Fibroblast of lung (primary cell): ENCODE measurements at regions not wholly inside any gene's neighbourhood (a gene's known extent, or its start where the extent isn't known, plus 50 kb on each side); places are given as distances from the start of the nearest gene placed in this dataset.

Experiments used
- DNase-seq, 2 donors: peaks; one replicate each; pipeline versions ENCODE4 v3.0.0 to v3.0.0-alpha.2; 2010; ENCODE audit warnings: low read depth in 2 of 2
- H2AFZ ChIP-seq: 2 replicates; pipeline ENCODE4 v1.5.1; 2012; ENCODE audit warnings: low read length, control low read depth, inconsistent platforms
- H3K27ac ChIP-seq: 2 replicates; pipeline ENCODE4 v1.5.1; 2011; ENCODE audit warnings: low read length, control low read depth; ENCODE audit not compliant: insufficient read depth
- H3K27me3 ChIP-seq: 2 replicates; pipeline ENCODE4 v1.5.1; 2011; ENCODE audit warnings: mild to moderate bottlenecking, low read length; ENCODE audit not compliant: control insufficient read depth, insufficient read depth
- H3K36me3 ChIP-seq: 2 replicates; pipeline ENCODE4 v1.5.1; 2011; ENCODE audit warnings: low read length; ENCODE audit not compliant: control insufficient read depth, insufficient read depth
- H3K4me1 ChIP-seq: 2 replicates; pipeline ENCODE4 v1.5.1; 2011; ENCODE audit warnings: low read length; ENCODE audit not compliant: control insufficient read depth, insufficient read depth; ENCODE audit errors: extremely low read depth
- H3K4me2 ChIP-seq: 2 replicates; pipeline ENCODE4 v1.5.1; 2011; ENCODE audit warnings: low read length, control low read depth; ENCODE audit not compliant: insufficient read depth; ENCODE audit errors: extremely low read depth
- H3K4me3 ChIP-seq, 4 experiments: fragments of 200-600 bp in 1 of 4; sonication (generic) in 1 of 4; replicated peaks in 1 of 4; 2 replicates each; pipeline ENCODE4 v1.5.1; 2011 to 2016; ENCODE audit warnings: low read length in 4 of 4, low read depth in 3 of 4, mild to moderate bottlenecking in 3 of 4, control low read depth in 2 of 4, inconsistent platforms in 1 of 4, mixed read lengths in 1 of 4; ENCODE audit not compliant: insufficient read depth in 1 of 4; ENCODE audit errors: control extremely low read depth in 1 of 4
- H3K79me2 ChIP-seq: 2 replicates; pipeline ENCODE4 v1.5.1; 2012; ENCODE audit warnings: mild to moderate bottlenecking, low read length, inconsistent platforms; ENCODE audit not compliant: control insufficient read depth, insufficient read depth
- H3K9ac ChIP-seq: 2 replicates; pipeline ENCODE4 v1.5.1; 2011; ENCODE audit warnings: mild to moderate bottlenecking, low read length, control low read depth; ENCODE audit not compliant: insufficient read depth
- H3K9me3 ChIP-seq: 2 replicates; pipeline ENCODE4 v1.5.1; 2012; ENCODE audit warnings: low read depth, low read length; ENCODE audit not compliant: control insufficient read depth, insufficient read depth
- H4K20me1 ChIP-seq: 2 replicates; pipeline ENCODE4 v1.5.1; 2011; ENCODE audit warnings: low read length; ENCODE audit not compliant: control insufficient read depth, insufficient read depth; ENCODE audit errors: extremely low read depth
- EZH2 ChIP-seq: IDR thresholded peaks from 2 replicates; pipeline ENCODE4 v1.5.1; 2012; ENCODE audit warnings: low read length, control low read depth, mild to moderate bottlenecking; ENCODE audit errors: missing control alignments
- TF ChIP-seq, protein P1 (sequence below), 2 donors: IDR thresholded peaks in 1 of 2; conservative IDR thresholded peaks in 1 of 2; 1 replicate in 1 of 2; 2 replicates in 1 of 2; pipeline ENCODE4 v1.5.1; 2011 to 2012; ENCODE audit warnings: low read length in 2 of 2, control low read depth in 1 of 2, inconsistent platforms in 1 of 2, low read depth in 1 of 2, mild to moderate bottlenecking in 1 of 2

DNA sequence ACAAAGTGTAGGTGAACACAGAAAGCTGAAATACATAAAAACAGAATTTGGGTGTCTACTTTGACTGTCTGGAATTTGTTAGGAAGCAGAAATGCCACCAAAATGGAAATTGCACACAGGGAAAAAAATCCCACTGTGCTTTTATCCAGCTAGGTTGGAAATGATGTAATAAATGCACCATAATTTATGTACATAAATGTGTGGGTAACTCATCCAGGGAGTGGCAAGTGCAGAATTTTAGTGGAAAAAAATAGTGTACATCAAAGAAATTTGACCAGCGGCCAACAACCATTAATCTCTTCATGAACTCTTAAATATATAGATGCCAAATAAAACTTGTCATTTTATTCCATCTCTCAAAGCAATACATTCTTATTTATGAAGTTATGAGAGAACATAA lies 105.6 kb downstream of the LLPH start:
- Histone ChIP-seq H3K36me3 (no peaks in the 10 kb centered on the region), H3K9ac (no peak overlapping the region), H3K4me2 (no peak overlapping the region), H3K27ac (no peak overlapping the region), H4K20me1 (no peaks in the 10 kb centered on the region), H3K4me1 (no peaks in the 10 kb centered on the region), H3K79me2 (no peaks in the 10 kb centered on the region), H3K9me3 (no peaks in the 10 kb centered on the region), H3K27me3 (no peaks in the 10 kb centered on the region), H3K4me3 (no peak overlapping the region), H2AFZ (no peak overlapping the region)
- TF ChIP-seq, protein P1, sequence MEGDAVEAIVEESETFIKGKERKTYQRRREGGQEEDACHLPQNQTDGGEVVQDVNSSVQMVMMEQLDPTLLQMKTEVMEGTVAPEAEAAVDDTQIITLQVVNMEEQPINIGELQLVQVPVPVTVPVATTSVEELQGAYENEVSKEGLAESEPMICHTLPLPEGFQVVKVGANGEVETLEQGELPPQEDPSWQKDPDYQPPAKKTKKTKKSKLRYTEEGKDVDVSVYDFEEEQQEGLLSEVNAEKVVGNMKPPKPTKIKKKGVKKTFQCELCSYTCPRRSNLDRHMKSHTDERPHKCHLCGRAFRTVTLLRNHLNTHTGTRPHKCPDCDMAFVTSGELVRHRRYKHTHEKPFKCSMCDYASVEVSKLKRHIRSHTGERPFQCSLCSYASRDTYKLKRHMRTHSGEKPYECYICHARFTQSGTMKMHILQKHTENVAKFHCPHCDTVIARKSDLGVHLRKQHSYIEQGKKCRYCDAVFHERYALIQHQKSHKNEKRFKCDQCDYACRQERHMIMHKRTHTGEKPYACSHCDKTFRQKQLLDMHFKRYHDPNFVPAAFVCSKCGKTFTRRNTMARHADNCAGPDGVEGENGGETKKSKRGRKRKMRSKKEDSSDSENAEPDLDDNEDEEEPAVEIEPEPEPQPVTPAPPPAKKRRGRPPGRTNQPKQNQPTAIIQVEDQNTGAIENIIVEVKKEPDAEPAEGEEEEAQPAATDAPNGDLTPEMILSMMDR (conservative IDR thresholded peaks at IDR 0.05 in 1 of 2, IDR thresholded peaks at IDR 0.05 in 1 of 2; ENCODE audit: low read depth in 1 of 2, low read length in 2 of 2): no peak
- TF ChIP-seq EZH2: no peak
- DNase-seq: no peak

DNA sequence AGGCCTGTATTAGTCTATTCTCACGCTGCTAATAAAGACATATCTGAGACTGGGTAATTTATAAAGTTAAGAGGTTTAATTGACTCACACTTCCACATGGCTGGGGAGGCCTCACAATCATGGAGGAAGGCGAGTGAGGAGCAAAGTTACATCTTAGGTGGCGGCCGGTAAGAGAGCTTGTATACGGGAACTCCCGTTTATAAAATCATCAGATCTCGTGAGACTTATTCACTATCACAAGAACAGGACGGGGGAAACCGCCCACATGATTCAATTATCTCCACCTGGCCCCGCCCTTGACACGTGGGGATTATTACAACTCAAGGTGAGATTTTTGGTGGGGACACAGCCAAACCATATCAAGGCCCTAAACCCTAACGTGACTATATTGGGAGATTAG lies 110.1 kb downstream of the LLPH start:
- no peak for TF ChIP-seq EZH2
- TF ChIP-seq, protein P1 (conservative IDR thresholded peaks at IDR 0.05 in 1 of 2, IDR thresholded peaks at IDR 0.05 in 1 of 2; ENCODE audit: low read depth in 1 of 2, low read length in 2 of 2): no peak
- no peaks in the 10 kb centered on the region for H4K20me1 ChIP-seq
- H3K79me2 ChIP-seq: no peaks in the 10 kb centered on the region
- H3K27me3 ChIP-seq: no peaks in the 10 kb centered on the region
- DNase-seq: no peak
- no peak overlapping the region for H3K9ac ChIP-seq
- H3K36me3 ChIP-seq: no peaks in the 10 kb centered on the region
- no peaks in the 10 kb centered on the region for H3K4me1 ChIP-seq
- H3K27ac ChIP-seq: no peak overlapping the region
- no peak overlapping the region for H3K4me3 ChIP-seq
- no peaks in the 10 kb centered on the region for H3K9me3 ChIP-seq
- H3K4me2 ChIP-seq: no peak overlapping the region
- no peak overlapping the region for H2AFZ ChIP-seq

DNA sequence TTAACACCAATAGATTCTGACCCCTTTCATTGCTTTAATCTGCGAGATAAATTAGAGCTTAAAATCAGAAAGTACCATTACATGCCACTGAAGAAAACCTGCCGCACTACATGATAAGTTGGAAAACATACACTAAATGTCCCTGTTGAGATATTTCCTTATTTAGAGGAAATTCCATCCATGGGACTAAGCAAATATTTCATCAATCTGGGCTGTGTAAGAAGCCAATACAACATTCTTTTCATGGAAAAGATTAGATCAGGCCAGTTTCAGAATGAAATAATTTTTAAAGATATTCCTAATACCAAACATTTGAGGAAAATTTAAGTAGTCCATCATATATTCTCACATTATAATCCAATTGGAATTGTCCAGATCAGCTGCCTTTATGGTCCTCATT lies 112.8 kb downstream of the LLPH start:
- no peaks in the 10 kb centered on the region for H4K20me1 ChIP-seq
- DNase-seq: no peak
- no peak overlapping the region for H2AFZ ChIP-seq
- H3K27ac ChIP-seq: no peak overlapping the region
- H3K4me2 ChIP-seq: no peak overlapping the region
- no peak overlapping the region for H3K9ac ChIP-seq
- H3K36me3 ChIP-seq: no peaks in the 10 kb centered on the region
- H3K27me3 ChIP-seq: no peaks in the 10 kb centered on the region
- peaks cover 3% of the 10 kb centered on the region for H3K4me1 ChIP-seq
- H3K79me2 ChIP-seq: no peaks in the 10 kb centered on the region
- no peaks in the 10 kb centered on the region for H3K9me3 ChIP-seq
- no peak for TF ChIP-seq EZH2
- TF ChIP-seq, protein P1 (conservative IDR thresholded peaks at IDR 0.05 in 1 of 2, IDR thresholded peaks at IDR 0.05 in 1 of 2; ENCODE audit: low read depth in 1 of 2, low read length in 2 of 2): no peak
- no peak overlapping the region for H3K4me3 ChIP-seq
